ENCODE measurements at regions not wholly inside any gene's neighbourhood (a gene's known extent, or its start where the extent isn't known, plus 50 kb on each side); places are given as distances from the start of the nearest gene placed in this dataset.

- Mint-ChIP-seq H3K36me3 (no peaks in the 10 kb centered on the region), H3K27me3 (peaks cover 23 to 55% of the 10 kb centered on the region in 2 donors), H3K27ac (no peak overlapping the region), H3K9me3 (no peaks in the 10 kb centered on the region), H3K4me3 (no peak overlapping the region), H3K4me1 (peaks cover 8% of the 10 kb centered on the region in 3 donors)
- ATAC-seq (replicated peaks in 1 of 4): no peak
- Histone ChIP-seq H3K36me3 (ENCODE audit: control insufficient read depth in 2 of 2, extremely low read depth in 1 of 2, insufficient read depth in 1 of 2, low read length in 1 of 2) (no peaks in the 10 kb centered on the region), H3K27ac (ENCODE audit: low read length) (no peak overlapping the region), H3K4me1 (ENCODE audit: control insufficient read depth in 1 of 2, extremely low read depth in 1 of 2, insufficient read depth in 2 of 2, low read length in 2 of 2) (peaks cover 0 to under 1% of the 10 kb centered on the region in 2 experiments), H3K27me3 (replicated peaks in 1 of 2; ENCODE audit: control insufficient read depth in 2 of 2, extremely low read depth in 1 of 2, insufficient read depth in 2 of 2, low read length in 1 of 2) (peaks cover 0 to 47% of the 10 kb centered on the region in 2 experiments), H3K4me3 (ENCODE audit: control insufficient read depth in 1 of 2, extremely low read depth in 1 of 2, low read length in 1 of 2) (no peak overlapping the region), H3K9me3 (no peaks in the 10 kb centered on the region)
- ChIA-PET CTCF (no interaction called here), POLR2A (no interaction called here)
- no peak for DNase-seq
- WGBS (ENCODE audit: insufficient coverage): no CpG with 5 or more reads among the region's 3 CpGs
These were observed 101.5 kb upstream of the CDH5 start for GRCh38 chr16:66265048-66265415.

DNA sequence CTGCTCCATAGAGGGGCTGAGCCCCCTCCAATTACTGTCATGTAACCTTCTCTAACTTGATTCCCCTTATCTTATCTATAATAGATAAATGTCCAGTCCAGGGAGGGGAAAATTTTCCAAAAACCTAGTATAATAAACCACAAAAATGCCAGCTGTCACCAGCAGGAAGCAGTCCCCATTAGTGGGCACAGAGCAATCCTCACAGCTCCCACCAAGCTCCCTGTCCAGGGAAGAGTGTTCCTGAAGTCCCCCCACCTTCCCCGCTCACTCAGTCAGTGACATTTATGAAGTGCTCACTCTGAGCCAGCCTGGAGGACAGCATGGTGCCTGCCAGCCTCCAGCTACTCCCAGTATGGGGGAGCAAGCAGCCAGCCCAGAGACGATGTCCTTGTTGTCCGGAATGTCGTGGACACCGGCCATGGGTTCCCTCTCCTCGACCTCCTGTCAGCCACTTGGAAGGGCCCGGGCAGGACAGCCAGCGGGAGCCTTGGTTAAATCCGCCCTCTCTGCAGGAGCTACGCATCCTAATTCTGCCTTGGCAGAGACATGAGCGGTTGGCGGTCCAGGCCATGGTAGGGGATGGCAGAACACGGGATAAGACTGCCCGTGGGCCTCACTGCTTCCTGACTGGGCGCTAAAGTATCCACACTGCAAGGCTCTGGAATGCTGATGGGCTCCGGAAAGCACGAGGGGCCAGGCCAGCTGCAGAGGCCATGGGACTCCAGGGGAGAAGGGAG, 102.0 kb upstream of the CDH5 start:
- ChIA-PET POLR2A (no interaction called here), CTCF (no interaction called here)
- Histone ChIP-seq H3K27me3 (replicated peaks in 1 of 2; ENCODE audit: control insufficient read depth in 2 of 2, extremely low read depth in 1 of 2, insufficient read depth in 2 of 2, low read length in 1 of 2) (peaks cover 0 to 44% of the 10 kb centered on the region in 2 experiments), H3K4me3 (ENCODE audit: control insufficient read depth in 1 of 2, extremely low read depth in 1 of 2, low read length in 1 of 2) (no peak overlapping the region), H3K36me3 (ENCODE audit: control insufficient read depth in 2 of 2, extremely low read depth in 1 of 2, insufficient read depth in 1 of 2, low read length in 1 of 2) (no peaks in the 10 kb centered on the region), H3K9me3 (no peaks in the 10 kb centered on the region), H3K4me1 (ENCODE audit: control insufficient read depth in 1 of 2, extremely low read depth in 1 of 2, insufficient read depth in 2 of 2, low read length in 2 of 2) (no peaks in the 10 kb centered on the region), H3K27ac (ENCODE audit: low read length) (no peak overlapping the region)
- no peak for ATAC-seq (replicated peaks in 1 of 4)
- Mint-ChIP-seq H3K27ac (no peak overlapping the region), H3K4me1 (peaks cover 8% of the 10 kb centered on the region in 3 donors), H3K9me3 (no peaks in the 10 kb centered on the region), H3K27me3 (peaks cover 22 to 54% of the 10 kb centered on the region in 2 donors), H3K36me3 (no peaks in the 10 kb centered on the region), H3K4me3 (no peak overlapping the region)
- 70% methylated on average over 13 of the region's 17 CpGs for WGBS (ENCODE audit: insufficient coverage)
- DNase-seq: no peak

GRCh38 chr16:66263973-66264310, 102.5 kb upstream of the CDH5 start:
- H3K4me1 ChIP-seq (ENCODE audit: control insufficient read depth in 1 of 2, extremely low read depth in 1 of 2, insufficient read depth in 2 of 2, low read length in 2 of 2): no peaks in the 10 kb centered on the region
- Mint-ChIP-seq H3K27me3 (peaks cover 19 to 50% of the 10 kb centered on the region in 2 donors), H3K4me1 (peaks cover 6 to 8% (median 8%) of the 10 kb centered on the region in 3 donors), H3K9me3 (no peaks in the 10 kb centered on the region), H3K36me3 (no peaks in the 10 kb centered on the region), H3K27ac (no peak overlapping the region), H3K4me3 (no peak overlapping the region)
- no peak for DNase-seq
- H3K36me3 ChIP-seq (ENCODE audit: control insufficient read depth in 2 of 2, extremely low read depth in 1 of 2, insufficient read depth in 1 of 2, low read length in 1 of 2): no peaks in the 10 kb centered on the region
- WGBS (ENCODE audit: insufficient coverage): 50% methylated on average over 1 of the region's 1 CpG
- no peak for ATAC-seq (replicated peaks in 1 of 4)
- ChIA-PET POLR2A (no interaction called here), CTCF (no interaction called here)
- peaks cover 0 to 47% of the 10 kb centered on the region in 2 experiments for H3K27me3 ChIP-seq (replicated peaks in 1 of 2; ENCODE audit: control insufficient read depth in 2 of 2, extremely low read depth in 1 of 2, insufficient read depth in 2 of 2, low read length in 1 of 2)
- H3K4me3 ChIP-seq (ENCODE audit: control insufficient read depth in 1 of 2, extremely low read depth in 1 of 2, low read length in 1 of 2): no peak overlapping the region
- H3K9me3 ChIP-seq: no peaks in the 10 kb centered on the region
- no peak overlapping the region for H3K27ac ChIP-seq (ENCODE audit: low read length)

DNA sequence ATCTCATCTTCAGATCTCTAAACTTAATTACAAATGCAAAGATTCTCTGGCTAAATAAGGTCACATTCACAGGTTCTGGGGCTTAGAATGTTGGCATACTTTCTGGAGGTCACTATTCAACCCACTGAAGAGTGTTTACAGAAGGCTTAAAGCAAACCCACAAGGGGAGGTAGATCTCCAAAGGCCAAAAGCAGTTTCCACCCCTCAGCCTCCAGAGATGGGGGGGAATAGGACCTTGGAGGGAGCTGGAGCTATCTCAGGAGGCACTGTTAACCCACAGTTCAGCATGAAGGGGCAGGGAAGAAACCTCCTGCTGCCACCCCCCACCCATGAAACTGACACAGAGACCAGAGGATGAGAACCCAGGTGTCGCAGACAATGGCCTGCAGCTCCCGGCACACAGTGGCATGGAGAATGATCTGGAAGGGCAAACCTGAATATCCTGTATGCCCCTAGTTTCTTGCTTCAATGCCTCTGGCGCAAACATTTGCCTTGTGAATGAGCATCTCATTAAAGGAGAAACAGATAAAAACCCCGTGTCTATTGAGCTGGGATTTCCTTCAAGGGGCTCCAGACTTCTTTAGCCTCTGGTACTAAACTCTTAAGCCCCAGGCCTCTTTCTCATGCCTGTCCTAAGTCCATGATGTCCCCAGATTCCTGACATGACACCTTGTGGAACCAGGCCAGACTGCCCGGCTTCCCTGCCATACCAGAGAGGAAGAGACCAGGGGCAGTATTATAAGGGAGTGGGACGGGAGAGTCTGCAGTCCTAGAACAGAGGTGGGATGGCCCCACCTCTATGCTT, 103.1 kb upstream of the CDH5 start:
- no peaks in the 10 kb centered on the region for H3K36me3 ChIP-seq (ENCODE audit: control insufficient read depth in 2 of 2, extremely low read depth in 1 of 2, insufficient read depth in 1 of 2, low read length in 1 of 2)
- H3K27me3 Mint-ChIP-seq: peaks cover 19 to 50% of the 10 kb centered on the region in 2 donors

DNA sequence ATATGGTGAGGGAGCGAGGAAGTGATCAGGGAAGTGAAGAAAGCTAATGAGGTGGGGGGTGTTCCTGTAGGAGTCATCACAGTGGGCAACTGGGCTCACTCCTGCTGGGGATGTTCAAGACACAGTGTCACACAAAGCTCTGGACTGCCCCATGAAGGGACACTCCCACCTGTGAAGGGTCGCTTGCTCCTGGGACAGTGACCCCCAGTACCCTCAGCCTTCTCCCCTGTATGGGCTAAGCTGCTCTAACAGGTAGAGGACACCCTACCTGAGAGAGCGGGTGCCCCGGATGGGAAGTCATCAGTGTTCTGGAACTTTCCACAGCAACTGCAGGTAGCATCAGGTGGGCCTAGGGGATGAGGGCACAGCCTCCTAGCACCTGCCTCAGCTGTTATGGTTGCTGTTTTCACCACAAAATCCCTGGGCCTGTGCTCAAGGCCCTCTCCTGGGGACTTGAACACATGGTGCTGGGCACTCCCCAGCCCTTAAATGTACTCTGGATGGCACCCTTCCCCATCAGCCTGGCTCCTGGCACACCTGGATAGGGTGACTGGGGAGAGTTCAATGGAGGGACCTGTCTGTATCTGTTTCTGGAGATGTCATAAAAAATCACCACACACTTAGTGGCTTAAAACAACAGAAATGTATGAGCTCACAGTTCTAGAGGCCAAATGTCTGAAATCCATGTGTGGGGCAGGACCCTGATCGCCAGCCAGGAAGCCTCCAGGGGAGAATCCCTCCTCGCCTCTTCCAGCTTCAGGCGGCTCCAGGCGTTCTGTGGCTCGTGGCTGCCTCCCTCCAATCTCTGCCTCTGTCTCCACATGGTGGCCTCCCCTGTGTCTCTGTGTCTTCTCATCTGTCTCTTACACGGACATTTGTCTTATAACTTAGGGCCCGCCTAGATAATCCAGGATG, 104.0 kb upstream of the CDH5 start:
- no peak overlapping the region for H3K4me3 ChIP-seq (ENCODE audit: control insufficient read depth in 1 of 2, extremely low read depth in 1 of 2, low read length in 1 of 2)
- ChIA-PET CTCF (interaction anchor here in 1 of 2 donors (0.6 kb wide), 1 partner anchor 122 kb away, joined by 9 read pairs; no protein-coding TSS in a partner anchor), POLR2A (no interaction called here)
- no peaks in the 10 kb centered on the region for H3K4me1 ChIP-seq (ENCODE audit: control insufficient read depth in 1 of 2, extremely low read depth in 1 of 2, insufficient read depth in 2 of 2, low read length in 2 of 2)
- no peak overlapping the region for H3K27ac Mint-ChIP-seq
- H3K36me3 ChIP-seq (ENCODE audit: control insufficient read depth in 2 of 2, extremely low read depth in 1 of 2, insufficient read depth in 1 of 2, low read length in 1 of 2): no peaks in the 10 kb centered on the region
- H3K4me3 Mint-ChIP-seq: no peak overlapping the region
- H3K4me1 Mint-ChIP-seq: peaks cover 6 to 8% (median 8%) of the 10 kb centered on the region in 3 donors
- H3K27me3 Mint-ChIP-seq: peaks cover 19 to 43% of the 10 kb centered on the region in 2 donors
- ATAC-seq (replicated peaks in 1 of 4) (no peak), DNase-seq (no peak)
- peaks cover 0 to 49% of the 10 kb centered on the region in 2 experiments for H3K27me3 ChIP-seq (replicated peaks in 1 of 2; ENCODE audit: control insufficient read depth in 2 of 2, extremely low read depth in 1 of 2, insufficient read depth in 2 of 2, low read length in 1 of 2)
- H3K36me3 Mint-ChIP-seq: no peaks in the 10 kb centered on the region
- no peaks in the 10 kb centered on the region for H3K9me3 Mint-ChIP-seq
- WGBS (ENCODE audit: insufficient coverage): 77% methylated on average over 10 of the region's 11 CpGs
- H3K27ac ChIP-seq (ENCODE audit: low read length): no peak overlapping the region
- no peaks in the 10 kb centered on the region for H3K9me3 ChIP-seq

More for the DNA sequence above, 103.1 kb upstream of the CDH5 start:
- Histone ChIP-seq H3K4me3 (ENCODE audit: control insufficient read depth in 1 of 2, extremely low read depth in 1 of 2, low read length in 1 of 2) (no peak overlapping the region), H3K4me1 (ENCODE audit: control insufficient read depth in 1 of 2, extremely low read depth in 1 of 2, insufficient read depth in 2 of 2, low read length in 2 of 2) (no peaks in the 10 kb centered on the region), H3K27ac (ENCODE audit: low read length) (no peak overlapping the region), H3K9me3 (no peaks in the 10 kb centered on the region), H3K27me3 (replicated peaks in 1 of 2; ENCODE audit: control insufficient read depth in 2 of 2, extremely low read depth in 1 of 2, insufficient read depth in 2 of 2, low read length in 1 of 2) (peaks cover 0 to 53% of the 10 kb centered on the region in 2 experiments)
- no peak for DNase-seq
- peaks cover 6 to 8% (median 8%) of the 10 kb centered on the region in 3 donors for H3K4me1 Mint-ChIP-seq
- ChIA-PET CTCF (no interaction called here), POLR2A (no interaction called here)
- H3K4me3 Mint-ChIP-seq: no peak overlapping the region
- 92% methylated on average over 3 of the region's 6 CpGs for WGBS (ENCODE audit: insufficient coverage)
- no peaks in the 10 kb centered on the region for H3K36me3 Mint-ChIP-seq
- ATAC-seq (replicated peaks in 1 of 4): no peak
- H3K9me3 Mint-ChIP-seq: no peaks in the 10 kb centered on the region
- no peak overlapping the region for H3K27ac Mint-ChIP-seq

- H3K27ac ChIP-seq (ENCODE audit: low read length): no peak overlapping the region
- no peaks in the 10 kb centered on the region for H3K9me3 Mint-ChIP-seq
- H3K4me1 Mint-ChIP-seq: peaks cover 6 to 7% (median 7%) of the 10 kb centered on the region in 3 donors
- no peaks in the 10 kb centered on the region for H3K36me3 ChIP-seq (ENCODE audit: control insufficient read depth in 2 of 2, extremely low read depth in 1 of 2, insufficient read depth in 1 of 2, low read length in 1 of 2)
- ATAC-seq (replicated peaks in 1 of 4): no peak
- peaks cover 0 to 47% of the 10 kb centered on the region in 2 experiments for H3K27me3 ChIP-seq (replicated peaks in 1 of 2; ENCODE audit: control insufficient read depth in 2 of 2, extremely low read depth in 1 of 2, insufficient read depth in 2 of 2, low read length in 1 of 2)
- no peak overlapping the region for H3K27ac Mint-ChIP-seq
- no peaks in the 10 kb centered on the region for H3K9me3 ChIP-seq
- ChIA-PET CTCF (interaction anchor here in 1 of 2 donors (0.6 kb wide), 1 partner anchor 122 kb away, joined by 9 read pairs; no protein-coding TSS in a partner anchor), POLR2A (no interaction called here)
- H3K4me3 ChIP-seq (ENCODE audit: control insufficient read depth in 1 of 2, extremely low read depth in 1 of 2, low read length in 1 of 2): no peak overlapping the region
- H3K4me3 Mint-ChIP-seq: no peak overlapping the region
- H3K27me3 Mint-ChIP-seq: peaks cover 23 to 40% of the 10 kb centered on the region in 2 donors
- DNase-seq: no peak
- H3K4me1 ChIP-seq (ENCODE audit: control insufficient read depth in 1 of 2, extremely low read depth in 1 of 2, insufficient read depth in 2 of 2, low read length in 2 of 2): no peaks in the 10 kb centered on the region
- 68% methylated on average over 3 of the region's 3 CpGs for WGBS (ENCODE audit: insufficient coverage)
- no peaks in the 10 kb centered on the region for H3K36me3 Mint-ChIP-seq
These were observed 104.7 kb upstream of the CDH5 start for GRCh38 chr16:66261826-66262225.

Data from T-cell (primary cell).